SJCRH30 (cell line): ENCODE measurements at regions not wholly inside any gene's neighbourhood (a gene's known extent, or its start where the extent isn't known, plus 50 kb on each side); places are given as distances from the start of the nearest gene placed in this dataset.
A peak's percentile ranks its signal among the peaks of the same experiment; 100 is the strongest.

Experiments used
- DNase-seq, 2 experiments: peaks; one replicate each; pipeline ENCODE4 v3.0.0-alpha.2; 2015 to 2020
- H3K27ac ChIP-seq: fragments of 250-450 bp; sonication (Bioruptor Pico); 2 replicates; pipeline ENCODE4 v1.5.1; 2020; ENCODE audit warnings: mild to moderate bottlenecking, moderate library complexity
- H3K27me3 ChIP-seq: fragments of 250-450 bp; sonication (Bioruptor Pico); 2 replicates; pipeline ENCODE4 v1.5.1; 2020; ENCODE audit warnings: mild to moderate bottlenecking, moderate library complexity
- H3K36me3 ChIP-seq: fragments of 250-450 bp; sonication (Bioruptor Pico); 2 replicates; pipeline ENCODE4 v1.5.1; 2020; ENCODE audit warnings: mild to moderate bottlenecking, moderate library complexity
- H3K4me1 ChIP-seq: fragments of 250-450 bp; sonication (Bioruptor Pico); 2 replicates; pipeline ENCODE4 v1.5.1; 2020; ENCODE audit warnings: mild to moderate bottlenecking, moderate library complexity
- H3K4me3 ChIP-seq: fragments of 250-450 bp; sonication (Bioruptor Pico); 2 replicates; pipeline ENCODE4 v1.5.1; 2020; ENCODE audit warnings: mild to moderate bottlenecking, moderate library complexity
- H3K9me3 ChIP-seq: fragments of 250-450 bp; sonication (Bioruptor Pico); replicated peaks from 2 replicates; pipeline ENCODE4 v1.5.1; 2020; ENCODE audit warnings: mild to moderate bottlenecking, moderate library complexity

GRCh38 chr2:16284941-16285625 is 344.7 kb downstream of the MYCN start:
- Histone ChIP-seq H3K27me3 (no peaks in the 10 kb centered on the region), H3K4me3 (no peak overlapping the region), H3K9me3 (no peaks in the 10 kb centered on the region), H3K36me3 (no peaks in the 10 kb centered on the region), H3K27ac (no peak overlapping the region), H3K4me1 (peaks cover 21% of the 10 kb centered on the region)
- DNase-seq = peak; percentile 24 to 50

GRCh38 chr2:16283071-16283850 is 342.9 kb downstream of the MYCN start:
- Histone ChIP-seq H3K27me3 (no peaks in the 10 kb centered on the region), H3K27ac (no peak overlapping the region), H3K36me3 (no peaks in the 10 kb centered on the region), H3K4me1 (peaks cover 21% of the 10 kb centered on the region), H3K9me3 (no peaks in the 10 kb centered on the region), H3K4me3 (no peak overlapping the region)
- DNase-seq = no peak

DNA sequence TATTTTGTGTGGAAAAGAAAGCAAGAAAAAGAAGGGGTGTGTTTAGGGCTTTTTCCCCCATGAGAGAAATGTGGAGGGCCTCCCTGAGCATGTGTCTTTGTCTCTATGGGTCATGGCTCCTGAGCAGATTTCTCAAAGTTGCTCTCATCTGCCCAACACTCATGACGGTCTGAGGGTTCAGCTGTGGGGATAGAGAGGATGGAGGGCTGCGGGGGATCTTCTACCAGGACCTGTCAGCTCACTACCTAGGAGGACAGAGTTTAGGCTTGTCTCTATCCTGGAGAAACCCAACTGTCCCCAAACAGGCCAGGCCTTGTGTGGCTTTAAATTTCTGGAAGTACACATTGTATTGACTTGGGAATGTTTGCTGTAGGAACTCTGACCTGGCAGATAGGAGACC is 342.2 kb downstream of the MYCN start:
- no peaks in the 10 kb centered on the region for H3K36me3 ChIP-seq
- DNase-seq = no peak

DNA sequence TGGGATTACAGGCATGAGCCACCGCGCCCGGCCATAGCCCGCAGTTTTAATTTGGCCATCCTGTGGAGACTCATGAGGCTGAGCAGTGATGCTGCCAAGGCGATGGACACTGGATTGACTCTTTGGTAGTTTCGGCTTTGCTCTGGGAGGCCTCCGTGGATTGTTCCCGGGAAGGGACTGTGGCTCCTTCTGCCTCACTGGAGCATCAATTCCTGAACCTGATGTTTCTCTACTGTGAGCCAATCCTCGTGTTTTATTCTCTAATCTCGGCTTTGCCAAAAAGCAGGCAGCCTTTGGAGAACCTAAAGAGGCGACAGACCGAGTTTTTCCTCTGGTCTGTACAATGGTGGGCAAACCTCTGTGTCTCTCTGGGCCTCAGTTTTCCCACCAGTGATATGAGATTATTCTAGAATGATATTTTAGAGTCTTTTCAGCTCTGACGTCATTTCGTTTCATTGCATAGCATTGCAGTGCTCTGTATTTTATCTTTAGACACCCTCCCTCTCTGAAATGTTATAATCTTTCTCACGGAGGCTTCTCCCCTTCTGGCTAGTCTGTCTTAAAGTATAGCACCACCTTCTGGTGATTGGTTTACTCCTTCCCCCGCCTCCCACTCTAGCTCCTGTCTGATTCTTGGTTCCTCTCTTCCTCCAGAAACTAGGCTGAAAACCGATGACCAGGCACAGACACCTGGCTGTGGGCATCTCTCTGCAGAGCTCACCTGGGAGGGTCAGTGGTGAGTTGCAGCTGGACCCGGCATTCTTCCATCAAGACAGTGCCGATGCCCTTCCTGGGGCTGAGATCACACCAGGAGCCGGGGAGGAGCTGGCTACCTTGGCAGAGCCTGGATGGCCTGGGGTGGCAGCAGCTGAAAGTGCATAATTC is 341.3 kb downstream of the MYCN start:
- Histone ChIP-seq H3K4me3 (no peak overlapping the region; the same call in 1 of the 2 replicates), H3K4me1 (peaks cover 21% of the 10 kb centered on the region), H3K36me3 (no peaks in the 10 kb centered on the region), H3K27me3 (no peaks in the 10 kb centered on the region), H3K9me3 (no peaks in the 10 kb centered on the region), H3K27ac (peak overlapping the region; percentile 11)
- DNase-seq = peak; percentile 72 to 89

More for the DNA sequence above, 342.2 kb downstream of the MYCN start:
- H3K27me3 ChIP-seq = no peaks in the 10 kb centered on the region
- H3K9me3 ChIP-seq = no peaks in the 10 kb centered on the region
- peak overlapping the region; percentile 11 for H3K27ac ChIP-seq
- H3K4me1 ChIP-seq = peaks cover 21% of the 10 kb centered on the region
- H3K4me3 ChIP-seq = no peak overlapping the region

DNA sequence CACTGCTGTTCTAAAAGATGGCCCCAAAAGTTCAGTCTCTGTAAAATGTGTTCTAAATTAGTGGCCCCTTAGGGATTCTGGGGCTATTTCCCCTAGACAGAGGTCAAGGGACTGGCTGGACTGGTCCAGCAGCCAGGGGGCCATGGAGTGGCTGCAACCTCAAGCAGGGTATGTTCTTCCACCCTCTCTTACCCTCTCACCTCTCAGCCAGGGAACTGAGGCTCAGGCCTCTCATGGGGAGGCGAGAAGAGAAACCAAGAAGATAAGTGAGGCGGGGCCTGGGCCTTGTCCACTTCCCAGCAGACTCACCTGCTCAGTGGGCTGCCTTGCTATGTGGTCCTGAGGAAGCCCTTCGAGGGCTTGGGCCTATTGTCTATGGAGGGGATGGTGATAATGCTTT is 339.7 kb downstream of the MYCN start:
- no peak for DNase-seq
- H3K27me3 ChIP-seq = no peaks in the 10 kb centered on the region
- no peaks in the 10 kb centered on the region for H3K9me3 ChIP-seq
- no peak overlapping the region for H3K4me3 ChIP-seq
- H3K4me1 ChIP-seq = peaks cover 16% of the 10 kb centered on the region
- no peaks in the 10 kb centered on the region for H3K36me3 ChIP-seq
- H3K27ac ChIP-seq = no peak overlapping the region

GRCh38 chr2:16279641-16280040 is 339.3 kb downstream of the MYCN start:
- no peaks in the 10 kb centered on the region for H3K9me3 ChIP-seq
- no peaks in the 10 kb centered on the region for H3K27me3 ChIP-seq
- no peaks in the 10 kb centered on the region for H3K36me3 ChIP-seq
- peaks cover 11% of the 10 kb centered on the region for H3K4me1 ChIP-seq
- no peak overlapping the region for H3K27ac ChIP-seq
- H3K4me3 ChIP-seq = no peak overlapping the region
- peak in 1 of 2 experiments; percentile 35 for DNase-seq

GRCh38 chr2:16279201-16279570 is 338.8 kb downstream of the MYCN start:
- Histone ChIP-seq H3K27me3 (no peaks in the 10 kb centered on the region), H3K9me3 (no peaks in the 10 kb centered on the region; the same call in 1 of the 2 replicates), H3K4me3 (no peak overlapping the region), H3K36me3 (no peaks in the 10 kb centered on the region), H3K27ac (no peak overlapping the region), H3K4me1 (peaks cover 11% of the 10 kb centered on the region)
- DNase-seq = no peak

- H3K27ac ChIP-seq = no peak overlapping the region
These were observed 338.3 kb downstream of the MYCN start for GRCh38 chr2:16278421-16279200.

DNA sequence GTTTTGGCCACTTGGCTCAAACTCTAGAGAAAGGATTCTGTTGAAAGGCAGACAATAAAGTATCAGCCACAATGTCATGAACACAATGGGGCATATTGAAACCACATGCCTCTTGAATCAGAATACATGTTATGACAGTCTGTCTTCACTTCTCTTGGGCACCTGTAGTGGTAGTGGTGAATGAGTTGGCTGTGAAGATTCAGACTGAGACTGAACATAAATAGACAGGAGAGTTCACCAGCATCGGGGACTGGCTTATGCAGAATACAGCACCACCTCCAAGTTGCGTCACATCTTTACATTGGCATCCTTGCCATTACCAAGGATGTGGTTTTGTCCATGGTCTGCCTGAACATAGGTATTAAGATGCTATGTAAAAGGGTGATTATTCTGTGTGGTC is 336.8 kb downstream of the MYCN start:
- no peaks in the 10 kb centered on the region for H3K36me3 ChIP-seq

More at GRCh38 chr2:16278421-16279200, 338.3 kb downstream of the MYCN start:
- no peaks in the 10 kb centered on the region for H3K27me3 ChIP-seq
- peaks cover 11% of the 10 kb centered on the region for H3K4me1 ChIP-seq
- no peak for DNase-seq
- no peak overlapping the region for H3K4me3 ChIP-seq
- H3K9me3 ChIP-seq = no peaks in the 10 kb centered on the region; the same call in 1 of the 2 replicates
- H3K36me3 ChIP-seq = no peaks in the 10 kb centered on the region

DNA sequence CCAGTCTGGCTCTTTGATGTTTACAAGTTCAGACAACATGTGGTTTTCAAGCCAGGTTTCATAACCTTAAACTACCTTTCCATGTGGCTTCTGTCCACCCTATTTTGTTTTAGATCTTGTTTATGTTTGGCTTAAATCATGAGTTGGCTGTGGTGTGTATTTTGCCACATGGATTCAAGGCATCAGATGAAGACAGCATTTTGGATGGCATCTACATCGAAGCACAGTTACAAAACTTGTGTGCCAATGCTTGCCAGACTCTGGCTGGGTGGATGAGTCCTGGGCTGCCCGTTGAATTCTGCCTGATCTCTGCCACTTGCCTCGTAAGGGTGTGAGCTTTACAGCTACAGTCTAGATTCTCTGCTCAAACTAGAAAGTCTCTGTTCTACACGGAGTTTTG is 335.3 kb downstream of the MYCN start:
- Histone ChIP-seq H3K4me1 (no peaks in the 10 kb centered on the region), H3K36me3 (no peaks in the 10 kb centered on the region), H3K4me3 (no peak overlapping the region), H3K27me3 (no peaks in the 10 kb centered on the region), H3K27ac (no peak overlapping the region), H3K9me3 (no peaks in the 10 kb centered on the region; the same call in 1 of the 2 replicates)
- no peak for DNase-seq

More for the DNA sequence above, 336.8 kb downstream of the MYCN start:
- Histone ChIP-seq H3K27ac (no peak overlapping the region), H3K4me3 (no peak overlapping the region), H3K27me3 (no peaks in the 10 kb centered on the region), H3K9me3 (no peaks in the 10 kb centered on the region; the same call in 1 of the 2 replicates), H3K4me1 (peaks cover 5% of the 10 kb centered on the region)
- no peak for DNase-seq

DNA sequence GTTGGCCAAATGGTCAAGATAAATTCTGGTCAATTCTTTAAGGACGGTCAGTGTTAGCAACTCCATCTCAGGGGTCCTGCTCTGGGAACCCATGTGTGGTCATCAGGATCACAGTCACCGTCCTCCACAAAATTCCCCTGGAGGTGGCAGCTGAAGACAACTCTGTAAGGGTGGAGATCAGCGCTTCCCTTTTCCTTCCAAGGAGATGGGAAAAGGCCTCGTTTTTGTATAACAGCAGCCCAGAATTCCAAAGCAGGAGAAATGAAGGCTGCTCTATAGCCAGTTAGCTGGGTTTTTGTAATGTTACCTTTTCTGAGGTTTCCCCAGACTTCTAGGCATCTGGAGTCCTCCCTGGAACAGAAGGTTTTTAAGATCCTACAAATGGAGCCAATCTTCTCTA is 334.8 kb downstream of the MYCN start:
- H3K4me3 ChIP-seq = no peak overlapping the region
- H3K9me3 ChIP-seq = no peaks in the 10 kb centered on the region; the same call in 1 of the 2 replicates
- H3K27ac ChIP-seq = no peak overlapping the region
- no peaks in the 10 kb centered on the region for H3K27me3 ChIP-seq
- no peaks in the 10 kb centered on the region for H3K4me1 ChIP-seq
- H3K36me3 ChIP-seq = no peaks in the 10 kb centered on the region
- no peak for DNase-seq

- H3K36me3 ChIP-seq = no peaks in the 10 kb centered on the region
- no peak overlapping the region for H3K27ac ChIP-seq
- H3K4me3 ChIP-seq = no peak overlapping the region
- no peaks in the 10 kb centered on the region for H3K27me3 ChIP-seq
- H3K9me3 ChIP-seq = no peaks in the 10 kb centered on the region; the same call in 1 of the 2 replicates
- DNase-seq = no peak
- no peaks in the 10 kb centered on the region for H3K4me1 ChIP-seq
These were observed 332.8 kb downstream of the MYCN start for GRCh38 chr2:16273111-16273510.

- no peak for DNase-seq
- no peaks in the 10 kb centered on the region for H3K27me3 ChIP-seq
- H3K9me3 ChIP-seq = no peaks in the 10 kb centered on the region; the same call in 1 of the 2 replicates
- H3K36me3 ChIP-seq = no peaks in the 10 kb centered on the region
- no peak overlapping the region for H3K27ac ChIP-seq
- H3K4me3 ChIP-seq = no peak overlapping the region
- H3K4me1 ChIP-seq = no peaks in the 10 kb centered on the region
These were observed 331.9 kb downstream of the MYCN start for GRCh38 chr2:16272038-16272788.
